ENCODE measurements at regions not wholly inside any gene's neighbourhood (a gene's known extent, or its start where the extent isn't known, plus 50 kb on each side); places are given as distances from the start of the nearest gene placed in this dataset.

DNA sequence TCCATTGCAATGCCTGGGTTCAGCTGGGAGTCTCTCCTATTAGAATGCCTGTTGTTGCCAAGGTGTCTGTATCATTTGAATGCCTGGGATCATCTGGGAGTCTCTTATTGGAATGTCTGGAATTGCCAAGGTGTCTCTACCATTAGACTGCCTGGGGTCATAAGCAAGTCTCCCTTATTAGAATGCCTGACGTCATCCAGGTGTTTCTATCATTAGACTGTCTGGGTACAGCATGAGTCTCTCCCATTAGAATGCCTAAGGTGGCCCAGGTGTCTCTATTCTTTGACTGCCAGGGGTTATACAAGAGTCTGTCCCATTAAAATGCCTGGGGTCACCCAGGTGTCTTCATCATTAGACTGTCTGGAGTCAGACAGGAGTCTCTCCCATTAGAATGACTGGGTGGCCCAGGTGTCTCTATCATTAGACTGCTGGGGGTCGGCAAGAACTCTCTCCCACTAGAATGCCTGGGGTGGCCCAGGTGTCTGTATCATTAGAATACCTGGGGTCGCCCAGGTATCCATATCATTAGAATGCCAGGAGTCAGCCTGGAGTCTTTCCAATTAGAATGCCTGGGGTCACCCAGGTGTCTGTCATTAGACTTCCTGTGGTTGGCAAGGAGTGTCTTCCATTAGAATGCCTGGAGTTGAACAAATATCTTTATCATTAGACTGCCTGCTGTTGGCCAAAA, 2274.0 kb downstream of the TP53TG3F start:
- no peak for DNase-seq (ENCODE audit: low spot score)

DNA sequence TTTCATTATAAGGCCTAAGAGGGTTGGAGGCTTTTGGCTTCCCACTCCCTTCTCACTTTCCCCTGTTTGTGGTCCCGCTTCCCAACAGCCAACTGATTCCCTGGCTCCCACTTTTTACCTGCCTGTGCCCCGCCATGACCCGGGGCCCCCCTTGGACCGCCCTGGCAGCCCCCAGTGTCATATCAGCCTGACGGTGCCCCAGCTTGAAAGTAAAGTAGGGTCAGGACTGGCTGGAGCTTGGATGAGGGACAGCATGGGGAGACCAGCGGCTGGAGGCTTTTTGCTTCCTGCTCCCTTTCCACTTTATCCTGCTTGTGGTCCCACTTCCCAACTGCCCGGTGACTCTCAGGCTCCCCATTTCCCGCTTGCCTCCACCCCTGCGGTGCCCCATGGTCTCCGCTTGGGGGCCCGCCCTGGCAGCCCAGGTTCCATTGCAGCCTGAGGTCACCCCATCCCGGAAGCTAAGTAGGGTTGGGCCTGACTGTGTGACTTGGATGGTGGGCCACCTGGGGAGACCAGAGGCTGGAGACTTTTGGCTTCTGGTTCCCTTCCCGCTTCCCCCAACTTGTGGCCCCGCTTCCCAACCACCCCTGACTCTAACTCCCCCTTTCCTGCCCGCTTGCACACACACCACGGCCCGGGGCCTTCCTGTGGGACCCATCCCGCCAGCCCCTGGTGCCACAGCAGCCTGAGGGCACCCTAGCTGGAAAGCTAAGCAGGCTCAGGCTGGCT, 2274.7 kb downstream of the TP53TG3F start:
- DNase-seq (ENCODE audit: low spot score): no peak

DNA sequence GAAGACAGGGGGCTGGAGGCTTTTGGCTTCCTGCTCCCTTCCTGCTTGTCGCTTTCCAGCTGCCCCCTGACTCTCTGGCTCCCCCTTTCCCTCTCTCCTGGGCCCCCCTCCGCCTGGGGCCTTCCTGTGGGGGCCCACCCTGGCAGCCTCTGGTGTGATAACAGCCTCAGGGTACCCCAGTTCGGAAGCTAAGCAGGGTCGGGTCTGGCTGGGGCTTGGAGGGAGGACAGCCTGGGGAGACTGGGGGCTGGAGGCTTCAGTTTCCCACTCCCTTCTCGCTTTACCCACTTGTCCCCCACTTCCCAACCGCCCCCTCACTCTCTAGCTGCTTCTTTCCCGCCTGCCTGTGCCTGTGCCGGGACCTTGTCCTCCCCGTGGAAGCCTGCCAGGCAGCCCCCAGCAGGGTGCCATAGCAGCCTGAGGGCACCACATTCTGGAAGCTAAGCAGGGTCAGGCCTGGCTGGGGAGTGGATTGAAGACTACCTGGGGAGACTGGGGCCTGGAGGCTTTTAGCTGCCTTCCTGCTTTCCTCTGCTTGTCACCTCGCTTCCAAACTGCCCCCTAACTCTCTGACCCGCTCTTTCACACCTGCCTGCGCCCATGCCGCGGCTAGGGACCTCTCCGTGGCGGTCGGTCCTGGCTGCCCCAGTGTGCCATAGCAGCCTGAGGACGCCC, 2275.5 kb downstream of the TP53TG3F start:
- no peak for DNase-seq (ENCODE audit: low spot score)

DNA sequence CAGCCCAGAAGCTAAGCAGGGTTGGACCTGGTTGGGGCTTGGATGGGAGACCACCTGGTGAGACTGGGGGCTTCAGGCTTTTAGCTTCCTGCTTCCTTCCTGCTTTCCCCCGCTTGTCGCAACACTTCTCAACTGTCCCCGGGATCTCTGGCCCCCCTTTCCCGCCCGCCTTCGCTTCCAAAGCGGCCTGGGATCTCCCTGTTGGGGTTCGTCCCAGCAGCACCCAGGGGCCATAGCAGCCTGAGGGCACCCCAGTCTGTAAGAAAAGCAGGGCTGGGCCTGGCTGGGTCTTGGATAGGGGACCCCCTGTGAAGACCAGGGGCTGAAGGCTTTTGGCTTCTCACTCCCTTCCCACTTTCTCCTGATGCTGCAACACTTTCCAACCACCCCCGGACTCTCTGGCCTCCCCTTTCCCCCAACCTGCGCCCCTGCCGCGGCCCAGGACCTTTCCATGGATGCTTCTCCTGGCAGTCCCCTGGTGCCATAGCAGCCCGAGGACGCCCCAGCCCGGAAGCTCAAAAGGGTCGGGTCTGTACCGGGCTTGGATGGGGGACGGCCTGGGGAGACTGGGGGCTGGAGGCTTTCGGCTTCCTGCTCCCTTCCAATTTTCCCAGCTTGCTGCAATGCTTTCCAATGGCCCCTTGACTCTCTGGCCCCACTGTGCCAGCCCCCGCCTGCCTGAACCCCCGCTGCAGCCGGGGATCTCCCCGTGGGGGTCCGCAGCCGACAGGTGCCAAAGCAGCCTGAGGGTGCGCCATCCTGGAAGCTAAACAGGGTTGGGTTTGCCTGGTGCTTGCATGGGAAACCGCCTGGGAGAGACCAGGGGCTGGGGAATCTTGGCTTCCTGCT, 2276.2 kb downstream of the TP53TG3F start:
- no peak for DNase-seq (ENCODE audit: low spot score)

DNA sequence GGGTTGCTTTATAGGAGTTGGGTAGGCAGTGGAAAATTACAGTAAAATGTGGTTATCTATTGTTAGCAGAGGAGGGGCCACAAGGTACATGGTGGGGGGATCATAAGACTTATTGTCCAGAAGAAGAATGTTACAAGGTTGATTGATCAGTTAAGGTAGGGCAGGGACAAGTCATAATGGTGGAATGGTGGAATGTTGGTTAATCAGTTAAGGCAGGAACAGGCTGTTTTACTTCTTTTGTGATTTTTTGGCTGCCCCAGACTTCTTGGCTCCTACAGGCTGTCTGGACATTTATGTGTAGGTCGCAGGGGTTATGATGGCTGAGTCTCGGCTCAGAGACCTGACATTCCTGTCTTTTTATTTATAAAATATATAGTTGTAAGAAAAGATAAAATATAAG, 2277.1 kb downstream of the TP53TG3F start:
- DNase-seq (ENCODE audit: low spot score): no peak

DNA sequence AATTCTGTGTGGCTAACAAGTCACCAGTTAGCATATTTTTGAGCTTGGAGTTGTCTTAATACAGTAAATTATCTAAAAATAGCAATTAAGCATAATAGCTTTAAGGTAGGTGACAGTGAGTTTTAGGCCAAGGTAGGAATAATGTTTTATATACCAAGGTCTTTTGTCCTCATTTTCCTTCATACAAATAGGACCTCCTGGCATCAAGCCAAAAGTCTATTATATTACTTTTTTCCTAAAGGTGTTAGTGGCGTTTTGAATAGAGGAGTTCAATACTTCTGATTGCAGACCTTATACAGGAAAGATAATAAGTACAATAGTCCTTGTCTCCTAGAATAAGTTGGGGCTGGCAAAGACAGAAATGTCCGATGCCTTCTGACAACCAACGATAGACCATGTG, 2277.7 kb downstream of the TP53TG3F start:
- DNase-seq (ENCODE audit: low spot score): no peak

DNA sequence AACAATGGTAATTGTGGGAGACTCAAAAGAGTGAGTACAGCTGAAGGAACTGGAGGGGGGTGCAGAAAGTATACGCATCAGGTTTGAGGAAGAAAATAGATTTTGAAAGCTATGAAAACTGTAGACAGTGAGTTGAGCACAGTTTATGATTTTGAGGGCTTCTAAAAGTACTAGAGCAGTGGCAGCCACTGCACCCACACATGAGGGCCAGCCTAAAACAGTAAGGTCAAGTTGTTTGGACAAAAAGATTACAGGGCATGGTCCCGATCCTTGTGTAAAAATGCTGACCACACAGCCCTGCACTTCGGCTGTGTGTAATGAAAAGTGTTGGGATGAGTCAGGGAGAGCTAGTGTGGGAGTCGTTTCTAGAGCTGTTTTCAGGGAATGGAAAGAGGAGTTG, 2282.1 kb downstream of the TP53TG3F start:
- no peak for DNase-seq (ENCODE audit: low spot score)

DNA sequence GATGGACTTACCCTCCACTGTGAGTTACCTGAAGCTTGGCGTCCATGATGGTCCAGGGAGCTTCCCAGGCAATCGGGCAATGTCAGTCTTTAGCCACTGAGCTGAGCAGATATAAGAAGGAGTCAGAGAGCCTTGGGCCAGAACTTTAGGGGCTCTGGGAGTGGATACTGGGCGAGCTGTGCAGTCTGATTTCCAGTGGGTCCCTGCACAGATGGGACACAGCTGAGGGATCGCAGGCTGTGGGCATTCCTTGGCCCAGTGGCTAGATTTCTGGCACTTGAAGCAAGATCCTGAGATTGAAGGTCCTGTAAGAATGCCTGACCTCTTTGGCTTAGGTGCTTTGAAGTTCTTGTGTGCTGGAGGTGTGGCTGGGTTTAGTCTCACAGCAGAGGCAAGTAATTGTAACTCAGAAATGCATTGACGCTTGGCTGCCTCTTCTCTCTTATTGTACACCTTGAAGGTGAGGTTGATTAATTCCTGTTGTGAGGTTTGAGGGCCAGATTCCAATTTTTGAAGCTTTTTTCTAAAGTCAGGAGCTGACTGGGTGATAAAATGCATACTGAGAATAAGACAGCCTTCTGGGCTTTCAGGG, 2283.8 kb downstream of the TP53TG3F start:
- no peak for DNase-seq (ENCODE audit: low spot score)

DNA sequence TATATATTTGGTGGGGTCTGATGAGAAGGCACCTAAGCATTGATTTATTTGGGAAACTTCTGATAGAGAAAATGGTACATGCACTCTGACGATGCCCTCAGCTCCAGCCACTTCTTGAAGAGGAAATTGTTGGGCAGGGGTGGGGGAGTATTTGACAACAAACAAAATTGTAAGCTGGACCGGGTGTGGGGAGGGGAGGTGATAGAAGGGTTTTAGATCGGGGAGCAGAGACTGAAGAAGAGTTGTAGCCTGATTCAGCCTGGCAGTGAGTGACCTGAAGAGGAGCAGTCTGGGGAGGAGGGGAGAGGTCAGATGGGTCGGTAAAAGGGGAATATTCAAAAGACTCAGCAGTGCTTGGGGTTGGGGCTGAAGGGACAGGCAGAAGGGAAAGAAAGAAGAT, 2284.7 kb downstream of the TP53TG3F start:
- no peak for DNase-seq (ENCODE audit: low spot score)

DNA sequence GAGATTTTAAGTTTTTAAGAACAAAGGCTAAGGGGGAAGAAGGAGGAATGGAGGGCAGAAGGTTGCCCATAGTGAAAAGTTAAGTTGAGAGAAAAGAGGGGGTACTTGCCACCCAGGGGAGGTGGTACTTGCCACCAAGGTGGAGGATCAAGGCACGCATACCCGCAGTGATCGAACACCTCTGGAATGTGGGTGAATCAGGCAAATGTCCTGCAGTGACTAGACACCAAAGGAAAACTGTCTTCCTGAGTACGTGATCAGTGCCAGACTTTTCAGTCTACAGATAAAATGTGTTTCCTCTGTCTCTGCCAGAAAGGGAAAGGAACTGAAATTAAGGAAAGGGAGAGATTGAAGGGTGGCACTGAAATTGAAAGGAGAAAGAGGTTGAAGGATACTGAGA, 2285.3 kb downstream of the TP53TG3F start:
- no peak for DNase-seq (ENCODE audit: low spot score)

DNA sequence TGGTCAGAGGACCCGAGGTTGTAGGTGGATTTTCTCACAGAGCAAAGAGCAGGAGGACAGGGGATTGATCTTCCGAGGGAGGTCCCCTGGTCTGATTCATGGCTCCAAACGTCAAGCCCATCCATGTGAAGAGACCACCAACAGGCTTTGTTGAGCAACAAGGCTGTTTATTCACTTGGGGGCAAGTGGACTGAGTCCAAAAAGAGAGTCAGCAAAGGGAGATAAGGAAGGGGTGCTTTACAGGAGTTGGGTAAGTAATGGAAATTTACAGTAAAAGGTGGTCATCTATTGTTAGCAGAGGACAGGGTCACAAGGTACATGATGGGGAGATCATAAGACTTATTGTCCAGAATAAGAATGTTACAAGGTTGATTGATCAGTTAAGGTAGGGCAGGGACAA, 2285.8 kb downstream of the TP53TG3F start:
- no peak for DNase-seq (ENCODE audit: low spot score)

DNA sequence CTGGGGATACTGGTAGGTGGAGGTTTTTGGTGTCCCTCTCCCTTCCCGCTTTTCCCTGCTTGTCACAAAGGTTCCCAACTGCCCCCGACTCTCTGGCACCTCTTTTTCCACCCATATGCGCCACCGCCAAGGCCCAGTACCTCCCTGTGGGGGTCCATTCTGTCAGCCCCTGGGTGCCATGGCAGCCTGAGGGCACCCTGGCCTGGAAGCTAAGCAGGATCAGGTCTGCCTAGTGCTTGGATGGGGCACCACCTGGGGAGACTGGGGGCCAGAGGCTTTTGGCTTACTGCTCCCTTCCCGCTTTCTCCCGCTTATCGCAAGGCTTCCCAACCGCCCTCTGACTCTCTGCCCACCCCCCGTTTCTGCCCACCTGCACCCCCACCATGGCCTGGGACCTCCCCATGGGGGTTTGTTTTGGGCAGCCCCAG, 2286.4 kb downstream of the TP53TG3F start:
- DNase-seq (ENCODE audit: low spot score): no peak

DNA sequence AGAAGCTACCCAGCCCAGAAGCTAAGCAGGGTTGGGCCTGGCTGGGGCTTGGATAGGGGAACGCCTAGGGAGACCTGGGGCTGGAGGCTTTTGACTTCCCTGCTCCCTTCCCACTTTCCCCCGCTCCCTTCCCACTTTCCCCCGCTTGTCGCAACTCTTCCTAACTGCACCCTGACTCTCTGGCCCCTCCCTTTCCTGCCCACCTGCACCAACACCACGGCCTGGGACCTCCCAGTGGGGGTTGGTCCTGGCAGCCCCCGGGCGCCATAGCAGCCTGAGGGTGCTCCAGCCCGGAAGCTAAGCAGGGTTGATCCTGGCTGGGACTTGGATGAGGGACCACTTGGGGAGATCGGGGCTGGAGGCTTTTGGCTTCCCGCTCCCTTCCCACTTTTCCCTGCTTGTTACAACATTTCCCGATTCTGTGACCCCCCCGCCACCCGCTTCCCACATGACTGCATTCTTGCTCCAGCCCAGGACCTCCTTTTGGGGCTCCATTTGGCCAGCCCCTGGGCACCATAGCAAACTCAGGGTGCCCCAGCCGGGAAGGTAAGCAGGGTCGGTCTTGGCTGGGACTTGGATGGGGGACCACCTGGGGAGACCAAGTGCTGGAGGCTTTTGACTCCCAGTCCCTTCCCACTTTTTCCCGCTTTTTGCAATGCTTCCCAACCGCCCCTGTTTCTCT, 2287.0 kb downstream of the TP53TG3F start:
- no peak for DNase-seq (ENCODE audit: low spot score)

DNA sequence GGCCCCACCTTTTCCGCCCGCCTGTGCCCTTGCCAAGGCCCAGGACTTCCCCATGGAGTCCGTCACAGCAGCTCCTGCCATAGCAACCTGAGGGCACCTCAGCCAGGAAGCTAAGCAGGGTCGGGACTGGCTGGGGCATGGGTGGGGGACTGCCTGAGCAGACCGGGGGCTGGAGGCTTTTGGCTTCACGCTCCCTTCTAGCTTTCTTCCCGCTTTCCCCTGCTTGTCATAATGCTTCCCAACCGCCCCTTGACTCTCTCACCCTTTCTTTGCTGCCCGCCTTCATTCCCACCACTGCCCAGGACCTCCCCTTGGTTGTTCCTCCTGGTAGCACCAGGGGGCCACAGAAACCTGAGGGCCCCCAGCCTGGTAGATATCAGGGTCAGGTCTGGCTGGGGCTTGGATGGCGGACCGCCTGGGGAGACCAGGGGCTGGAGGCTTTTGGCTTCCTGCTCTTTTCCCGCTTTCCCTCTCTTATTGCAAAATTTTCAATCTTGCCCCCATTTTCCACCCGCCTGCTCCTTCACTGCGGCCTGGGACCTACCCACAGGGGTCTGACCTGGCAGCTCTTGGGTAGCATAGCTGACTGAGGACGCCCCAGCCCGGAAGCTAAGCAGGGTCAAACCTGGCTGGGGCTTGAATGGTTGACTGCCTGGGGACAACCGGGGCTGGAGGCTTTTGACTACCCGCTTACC, 2287.7 kb downstream of the TP53TG3F start:
- DNase-seq (ENCODE audit: low spot score): no peak

DNA sequence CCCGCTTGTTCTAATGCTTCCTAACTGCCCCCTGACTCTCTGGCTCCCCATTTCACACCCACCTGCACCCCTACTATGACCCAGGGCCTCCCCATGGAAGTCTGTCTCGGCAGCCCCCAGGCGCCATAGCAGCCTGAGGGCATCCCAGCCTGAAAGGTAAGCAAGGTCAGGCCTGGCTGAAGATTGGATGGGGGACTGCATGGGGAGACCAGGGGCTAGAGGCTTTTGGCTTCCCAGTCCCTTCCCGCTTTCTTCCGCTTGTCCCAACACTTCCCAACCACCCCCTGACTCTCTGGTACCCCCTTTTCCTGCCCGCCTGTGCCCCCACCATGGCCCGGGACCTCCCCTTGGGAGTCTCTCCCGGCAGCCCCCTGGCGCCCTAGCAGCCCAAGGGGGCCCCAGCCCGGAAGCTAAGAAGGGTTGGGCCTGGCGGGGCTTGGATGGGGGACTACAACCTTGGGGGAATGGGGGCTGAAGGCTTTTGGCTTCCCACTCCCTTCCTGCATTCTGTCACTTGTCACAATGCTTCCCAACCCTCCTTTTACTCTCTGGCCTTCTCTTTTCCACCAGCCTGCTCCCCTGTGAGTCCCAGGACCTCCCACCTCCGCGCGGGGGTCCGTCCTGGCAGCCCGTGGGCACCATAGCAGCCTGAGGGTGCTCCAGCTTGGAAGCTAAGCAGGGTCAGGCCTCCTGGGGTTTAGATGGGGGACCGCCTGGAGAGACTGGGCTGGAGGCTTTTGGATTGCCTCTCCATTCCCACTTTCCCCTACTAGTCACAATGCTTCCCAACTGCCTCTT, 2288.4 kb downstream of the TP53TG3F start:
- DNase-seq (ENCODE audit: low spot score): no peak

DNA sequence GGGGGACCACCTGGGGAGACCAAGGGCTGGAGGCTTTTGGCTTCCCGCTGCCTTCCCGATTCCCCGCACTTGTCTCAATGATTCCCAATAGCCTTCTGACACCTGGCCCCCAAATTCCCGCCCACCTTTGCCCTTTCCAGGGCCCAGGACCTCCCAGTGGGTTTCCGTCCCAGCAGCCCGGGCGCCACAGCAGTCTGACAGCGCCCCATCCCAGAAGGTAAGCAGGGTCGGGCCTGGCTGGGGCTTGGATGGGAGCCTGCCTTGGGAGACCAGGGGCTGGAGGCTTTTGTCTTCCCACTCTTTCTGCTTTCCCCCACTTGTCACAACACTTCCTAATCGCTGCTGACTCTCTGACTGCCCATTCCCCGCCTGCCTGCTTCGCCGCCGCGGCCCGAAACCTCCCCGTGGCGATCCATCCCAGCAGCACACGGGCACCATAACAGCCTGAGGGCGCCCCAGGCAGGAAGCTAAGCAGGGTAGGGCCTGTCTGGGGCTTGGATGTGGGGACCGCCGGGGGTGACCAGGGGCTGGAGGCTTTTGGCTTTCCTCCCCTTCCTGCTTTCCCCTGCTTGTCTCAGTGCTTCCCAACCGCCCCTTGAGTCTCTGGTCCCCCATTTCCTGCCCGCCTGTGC, 2289.3 kb downstream of the TP53TG3F start:
- no peak for DNase-seq (ENCODE audit: low spot score)

DNA sequence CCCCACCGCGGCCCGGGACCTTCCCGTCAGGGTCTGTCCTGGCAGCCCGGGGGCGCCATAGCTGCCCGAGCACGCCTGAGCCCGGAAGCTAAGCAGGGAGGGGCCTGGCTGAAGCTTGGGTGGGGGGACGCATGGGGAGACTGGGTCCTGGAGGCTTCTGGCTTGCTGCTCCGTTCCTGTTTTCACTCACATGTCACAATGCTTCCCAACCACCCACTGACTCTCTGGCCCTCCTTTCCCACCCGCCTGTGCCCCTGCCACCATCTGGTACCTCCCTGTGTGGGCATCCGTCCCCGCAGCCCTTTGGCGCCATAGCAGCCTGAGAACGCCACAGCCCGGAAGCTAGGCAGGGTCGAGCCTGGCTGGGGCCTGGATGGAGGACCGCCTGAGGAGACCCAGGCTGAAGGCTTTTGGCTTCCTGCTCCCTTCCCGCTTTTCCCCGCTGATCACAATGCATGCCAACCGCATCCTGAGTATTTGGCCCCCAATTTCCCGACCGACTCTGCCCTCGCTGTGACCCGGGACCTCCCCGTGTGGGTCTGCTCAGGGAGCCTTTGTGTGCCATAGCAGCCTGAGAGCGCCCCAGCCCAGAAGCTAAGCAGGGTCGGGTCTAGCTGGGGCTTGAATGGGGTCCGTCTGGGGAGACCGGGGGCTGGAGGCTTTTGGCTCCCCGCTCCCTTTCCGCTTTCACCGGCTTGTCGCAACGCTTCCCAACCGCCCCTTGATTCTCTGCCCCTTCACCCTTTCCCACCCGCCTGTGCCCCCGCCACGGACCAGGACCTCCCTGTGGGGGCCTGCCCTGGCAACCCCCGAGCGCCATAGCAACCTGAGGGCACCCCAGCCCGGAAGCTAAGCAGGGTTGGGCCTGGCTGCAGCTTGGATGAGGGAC, 2290.1 kb downstream of the TP53TG3F start:
- DNase-seq (ENCODE audit: low spot score): no peak

DNA sequence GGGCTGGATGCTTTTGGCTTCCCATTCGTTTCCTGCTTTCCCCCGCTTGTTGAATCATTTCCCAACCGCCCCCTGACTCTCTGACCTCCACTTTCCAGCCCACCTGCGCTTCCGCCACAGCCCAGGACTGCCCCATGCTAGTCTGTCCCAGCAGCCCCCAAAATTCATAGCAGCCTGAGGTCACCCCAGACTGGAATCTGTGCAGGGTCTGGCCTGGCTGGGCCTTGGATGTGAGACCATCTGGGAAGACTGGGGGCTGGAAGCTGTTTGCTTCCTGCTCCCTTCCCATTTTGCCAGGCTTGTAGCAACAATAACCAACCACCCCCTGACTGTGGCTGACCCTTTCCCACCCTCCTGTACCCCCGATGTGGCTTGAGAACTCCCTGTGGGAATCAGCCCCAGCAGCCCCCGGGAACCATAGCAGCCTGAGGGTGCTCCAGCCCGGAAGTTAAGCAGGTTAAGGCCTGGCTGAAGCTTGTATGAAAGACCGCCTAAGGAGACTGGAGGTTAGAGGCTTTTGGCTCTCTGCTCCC, 2290.8 kb downstream of the TP53TG3F start:
- no peak for DNase-seq (ENCODE audit: low spot score)
